Suprapubic skin (tissue), 4 donors: ENCODE measurements at regions not wholly inside any gene's neighbourhood (a gene's known extent, or its start where the extent isn't known, plus 50 kb on each side); places are given as distances from the start of the nearest gene placed in this dataset.

Experiments
- CTCF ChIP-seq, 2 donors: fragments of 200-600 bp in 1 of 2; fragments of 450-650 bp in 1 of 2; sonication (generic) in 1 of 2; IDR thresholded peaks; one replicate each; pipeline ENCODE4 v1.5.1; 2016 to 2019; ENCODE audit warnings: antibody characterized with exemption in 2 of 2, mild to moderate bottlenecking in 1 of 2, moderate library complexity in 1 of 2
- EP300 ChIP-seq: sonication (generic); formaldehyde crosslinking; IDR thresholded peaks from one replicate; pipeline ENCODE4 v1.6.1; 2017; ENCODE audit warnings: antibody characterized with exemption
- POLR2AphosphoS5 ChIP-seq, 3 donors: sonication (generic); formaldehyde crosslinking; IDR thresholded peaks; one replicate each; pipeline ENCODE4 v1.6.1; 2017; ENCODE audit warnings: antibody characterized with exemption in 3 of 3

GRCh38 chr1:48099072-48099773, 102.0 kb upstream of the TRABD2B start:
- TF ChIP-seq EP300 (no peak), CTCF (IDR thresholded peaks at IDR 0.05) (no peak), POLR2AphosphoS5 (IDR thresholded peaks at IDR 0.05) (no peak)
